Neuronal stem cell (in vitro differentiated cells): ENCODE measurements at regions not wholly inside any gene's neighbourhood (a gene's known extent, or its start where the extent isn't known, plus 50 kb on each side); places are given as distances from the start of the nearest gene placed in this dataset.

Source experiments
- DNase-seq: peaks from one replicate; pipeline ENCODE4 v3.0.0-alpha.2; 2013; ENCODE audit warnings: low spot score
- H2AFZ ChIP-seq: one replicate; pipeline ENCODE4 v1.6.1; 2013; ENCODE audit warnings: mild to moderate bottlenecking, low read length, inconsistent platforms
- H2AK5ac ChIP-seq: 2 replicates; pipeline ENCODE4 v1.6.1; 2013; ENCODE audit warnings: low read depth, mild to moderate bottlenecking, inconsistent platforms, low read length, moderate library complexity, mixed read lengths
- H2BK120ac ChIP-seq: 2 replicates; pipeline ENCODE4 v1.6.1; 2013; ENCODE audit warnings: low read depth, mild to moderate bottlenecking, inconsistent platforms, low read length, moderate library complexity, mixed read lengths
- H2BK12ac ChIP-seq: one replicate; pipeline ENCODE4 v1.6.1; 2013; ENCODE audit warnings: low read length, inconsistent platforms
- H2BK15ac ChIP-seq: 2 replicates; pipeline ENCODE4 v1.6.1; 2013; ENCODE audit warnings: mild to moderate bottlenecking, low read length, inconsistent platforms, mixed read lengths
- H2BK5ac ChIP-seq: one replicate; pipeline ENCODE4 v1.6.1; 2013; ENCODE audit warnings: inconsistent platforms, mild to moderate bottlenecking, low read length, moderate library complexity
- H3K14ac ChIP-seq: one replicate; pipeline ENCODE4 v1.6.1; 2013; ENCODE audit warnings: low read length, inconsistent platforms
- H3K18ac ChIP-seq: 2 replicates; pipeline ENCODE4 v1.6.1; 2013; ENCODE audit warnings: low read length, inconsistent platforms
- H3K23ac ChIP-seq: 2 replicates; pipeline ENCODE4 v1.6.1; 2013; ENCODE audit warnings: low read depth, mild to moderate bottlenecking, mixed read lengths, low read length, inconsistent platforms; ENCODE audit not compliant: poor library complexity
- H3K27ac ChIP-seq: replicated peaks from 3 replicates; pipeline ENCODE4 v1.5.1; 2013; ENCODE audit warnings: low read length, inconsistent platforms
- H3K27me3 ChIP-seq, 3 experiments: 2 replicates each; pipeline ENCODE4 v1.6.1; 2013; ENCODE audit warnings: low read length in 3 of 3, mild to moderate bottlenecking in 2 of 3, inconsistent platforms in 1 of 3, low read depth in 1 of 3, mixed read lengths in 1 of 3, moderate library complexity in 1 of 3; ENCODE audit not compliant: control insufficient read depth in 3 of 3, insufficient read depth in 3 of 3
- H3K36me3 ChIP-seq, 2 donors: replicated peaks in 1 of 2; 2 replicates each; pipeline ENCODE4 v1.6.1; 2013; ENCODE audit warnings: low read length in 2 of 2; ENCODE audit not compliant: control insufficient read depth in 2 of 2, insufficient read depth in 2 of 2
- H3K4ac ChIP-seq: 2 replicates; pipeline ENCODE4 v1.6.1; 2013; ENCODE audit warnings: inconsistent platforms, mild to moderate bottlenecking, low read length, moderate library complexity
- H3K4me1 ChIP-seq, 2 donors: 1 replicate in 1 of 2; 2 replicates in 1 of 2; pipeline ENCODE4 v1.6.1; 2013; ENCODE audit warnings: low read length in 2 of 2, low read depth in 1 of 2; ENCODE audit not compliant: control insufficient read depth in 2 of 2, insufficient read depth in 1 of 2
- H3K4me2 ChIP-seq: one replicate; pipeline ENCODE4 v1.6.1; 2013; ENCODE audit warnings: mild to moderate bottlenecking, low read length, inconsistent platforms; ENCODE audit not compliant: insufficient read depth, poor library complexity, severe bottlenecking
- H3K4me3 ChIP-seq, 2 donors: 2 replicates each; pipeline ENCODE4 v1.5.1; 2013; ENCODE audit warnings: low read length in 2 of 2, mild to moderate bottlenecking in 2 of 2, inconsistent platforms in 1 of 2, moderate library complexity in 1 of 2
- H3K79me1 ChIP-seq: one replicate; pipeline ENCODE4 v1.6.1; 2013; ENCODE audit warnings: low read depth, mild to moderate bottlenecking, inconsistent platforms, low read length, moderate library complexity
- H3K9ac ChIP-seq: one replicate; pipeline ENCODE4 v1.6.1; 2013; ENCODE audit warnings: mild to moderate bottlenecking, low read depth, low read length, inconsistent platforms; ENCODE audit not compliant: poor library complexity
- H3K9me3 ChIP-seq, 2 donors: replicated peaks in 1 of 2; 2 replicates each; pipeline versions ENCODE3 to v1.6.1; 2013; ENCODE audit warnings: low read length in 2 of 2, mild to moderate bottlenecking in 2 of 2, inconsistent platforms in 1 of 2, low read depth in 1 of 2, mixed read lengths in 1 of 2, moderate library complexity in 1 of 2; ENCODE audit not compliant: control insufficient read depth in 2 of 2, insufficient read depth in 1 of 2
- H4K8ac ChIP-seq: one replicate; pipeline ENCODE4 v1.6.1; 2013; ENCODE audit warnings: low read depth, mild to moderate bottlenecking, inconsistent platforms, low read length, moderate library complexity
- H4K91ac ChIP-seq: one replicate; pipeline ENCODE4 v1.6.1; 2013; ENCODE audit warnings: low read length, low read depth, mild to moderate bottlenecking, inconsistent platforms; ENCODE audit not compliant: poor library complexity
- WGBS, 2 donors: extraction: QIAGEN DNeasy Blood & Tissue Kit; methylation state at CpG; one replicate each; pipeline ENCODE4 v1.1.7; 2013; ENCODE audit warnings: missing lambda C conversion rate in 2 of 2, mixed read lengths in 1 of 2; ENCODE audit not compliant: insufficient read length in 2 of 2, insufficient replicate concordance in 1 of 2; ENCODE audit errors: extremely low coverage in 2 of 2; 5-methylcytosine and 5-hydroxymethylcytosine counted together

GRCh38 chr3:182052757-182053156, 341.0 kb downstream of the SOX2 start:
- no peak overlapping the region for H3K14ac ChIP-seq
- no peaks in the 10 kb centered on the region for H3K36me3 ChIP-seq
- no peak overlapping the region for H2BK15ac ChIP-seq
- no peak overlapping the region for H3K23ac ChIP-seq
- no peak overlapping the region for H3K18ac ChIP-seq
- peak overlapping the region; percentile 10 for H2AFZ ChIP-seq
- no peaks in the 10 kb centered on the region for H3K79me1 ChIP-seq
- no peak overlapping the region for H3K4ac ChIP-seq
- H2BK5ac ChIP-seq = no peak overlapping the region
- no peak for DNase-seq
- H3K4me1 ChIP-seq = no peaks in the 10 kb centered on the region
- no peaks in the 10 kb centered on the region for H3K27me3 ChIP-seq
- no peak overlapping the region for H4K8ac ChIP-seq
- H3K4me3 ChIP-seq = no peak overlapping the region
- no peak overlapping the region for H4K91ac ChIP-seq
- WGBS, 2 donors = no CpG with 5 or more reads among the region's 2 CpGs
- no peak overlapping the region for H2AK5ac ChIP-seq
- H3K4me2 ChIP-seq = no peak overlapping the region
- H3K27ac ChIP-seq = no peak overlapping the region
- H2BK12ac ChIP-seq = no peak overlapping the region
- no peak overlapping the region for H3K9ac ChIP-seq
- no peaks in the 10 kb centered on the region for H3K9me3 ChIP-seq
- no peak overlapping the region for H2BK120ac ChIP-seq

- Histone ChIP-seq H2BK5ac (no peak overlapping the region), H3K4me1 (peaks cover 0 to 2% of the 10 kb centered on the region in 2 donors), H3K79me1 (no peaks in the 10 kb centered on the region), H3K9ac (no peak overlapping the region), H3K9me3 (no peaks in the 10 kb centered on the region), H2AFZ (no peak overlapping the region), H3K4me2 (no peak overlapping the region), H4K8ac (no peak overlapping the region), H3K14ac (no peak overlapping the region), H2AK5ac (no peak overlapping the region), H3K27me3 (no peaks in the 10 kb centered on the region), H3K23ac (no peak overlapping the region), H4K91ac (no peak overlapping the region), H3K18ac (no peak overlapping the region), H3K27ac (no peak overlapping the region), H3K4ac (no peak overlapping the region), H2BK12ac (no peak overlapping the region), H2BK15ac (no peak overlapping the region), H3K4me3 (no peak overlapping the region), H3K36me3 (no peaks in the 10 kb centered on the region), H2BK120ac (no peak overlapping the region)
- no peak for DNase-seq
- no CpG with 5 or more reads among the region's 1 CpG for WGBS, 2 donors
Measured at GRCh38 chr3:182058488-182058887, 346.8 kb downstream of the SOX2 start.

- no peak overlapping the region for H3K14ac ChIP-seq
- peaks cover 0 to 3% of the 10 kb centered on the region in 2 donors for H3K4me1 ChIP-seq
- H3K4me3 ChIP-seq = no peak overlapping the region
- no peak overlapping the region for H3K18ac ChIP-seq
- H2AK5ac ChIP-seq = no peak overlapping the region
- H2BK15ac ChIP-seq = no peak overlapping the region
- H4K8ac ChIP-seq = no peak overlapping the region
- H2BK120ac ChIP-seq = no peak overlapping the region
- no peak overlapping the region for H3K9ac ChIP-seq
- H3K27me3 ChIP-seq = no peaks in the 10 kb centered on the region
- no peak overlapping the region for H4K91ac ChIP-seq
- no peak overlapping the region for H2BK12ac ChIP-seq
- H3K79me1 ChIP-seq = no peaks in the 10 kb centered on the region
- WGBS, 2 donors = no CpG with 5 or more reads among the region's 1 CpG
- H3K9me3 ChIP-seq = no peaks in the 10 kb centered on the region
- H2BK5ac ChIP-seq = no peak overlapping the region
- H2AFZ ChIP-seq = no peak overlapping the region
- H3K4ac ChIP-seq = no peak overlapping the region
- no peak overlapping the region for H3K23ac ChIP-seq
- H3K4me2 ChIP-seq = no peak overlapping the region
- H3K27ac ChIP-seq = no peak overlapping the region
- no peak for DNase-seq
- H3K36me3 ChIP-seq = no peaks in the 10 kb centered on the region
Measured at GRCh38 chr3:182063742-182064141, 352.0 kb downstream of the SOX2 start.

GRCh38 chr3:182067423-182067822, 355.7 kb downstream of the SOX2 start:
- DNase-seq = no peak
- no peaks in the 10 kb centered on the region for H3K27me3 ChIP-seq
- H3K4me3 ChIP-seq = no peak overlapping the region
- no peak overlapping the region for H2BK5ac ChIP-seq
- no peak overlapping the region for H3K18ac ChIP-seq
- no peak overlapping the region for H2BK120ac ChIP-seq
- H3K4ac ChIP-seq = no peak overlapping the region
- no CpG with 5 or more reads among the region's 4 CpGs for WGBS, 2 donors
- no peak overlapping the region for H4K8ac ChIP-seq
- H3K9me3 ChIP-seq = no peaks in the 10 kb centered on the region
- no peak overlapping the region for H2BK15ac ChIP-seq
- H4K91ac ChIP-seq = no peak overlapping the region
- no peak overlapping the region for H3K23ac ChIP-seq
- H3K36me3 ChIP-seq = no peaks in the 10 kb centered on the region
- no peaks in the 10 kb centered on the region for H3K79me1 ChIP-seq
- H2BK12ac ChIP-seq = no peak overlapping the region
- H3K14ac ChIP-seq = no peak overlapping the region
- peaks cover 0 to 3% of the 10 kb centered on the region in 2 donors for H3K4me1 ChIP-seq
- no peak overlapping the region for H3K9ac ChIP-seq
- H2AK5ac ChIP-seq = no peak overlapping the region
- no peak overlapping the region for H3K4me2 ChIP-seq
- no peak overlapping the region for H2AFZ ChIP-seq
- H3K27ac ChIP-seq = no peak overlapping the region
